ENCODE measurements at regions not wholly inside any gene's neighbourhood (a gene's known extent, or its start where the extent isn't known, plus 50 kb on each side); places are given as distances from the start of the nearest gene placed in this dataset.
A peak's percentile ranks its signal among the peaks of the same experiment; 100 is the strongest.

DNA sequence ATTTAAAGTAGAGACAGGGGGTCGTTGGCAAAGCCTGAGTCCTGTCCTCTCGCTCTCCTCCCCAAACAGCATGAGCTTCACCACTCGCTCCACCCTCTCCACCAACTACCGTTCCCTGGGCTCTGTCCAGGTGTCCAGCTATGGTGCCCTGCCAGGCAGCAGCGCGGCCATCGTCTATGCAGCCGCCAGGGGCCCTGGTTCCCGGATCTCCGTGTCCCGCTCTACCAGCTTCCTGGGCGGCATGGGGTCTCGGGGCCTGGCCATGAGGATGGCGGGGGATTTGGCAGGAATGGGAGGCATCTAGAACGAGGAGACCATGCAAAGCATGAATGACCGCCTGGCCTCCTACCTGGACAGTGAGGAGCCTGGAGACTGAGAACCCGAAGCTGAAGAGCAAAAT, 1117.2 kb upstream of the MIR17HG start:
- Histone ChIP-seq H3K4me3 (ENCODE audit: low read length) (no peak overlapping the region), H2AFZ (ENCODE audit: low read length) (no peak overlapping the region), H3K9me3 (ENCODE audit: low read length) (no peaks in the 10 kb centered on the region), H3K9ac (ENCODE audit: low read length) (no peak overlapping the region), H3K4me1 (ENCODE audit: insufficient read depth, low read length) (no peaks in the 10 kb centered on the region), H3K36me3 (ENCODE audit: low read depth, low read length) (no peaks in the 10 kb centered on the region), H3K9me2 (replicated peaks; ENCODE audit: low read length) (no peaks in the 10 kb centered on the region), H3K27ac (ENCODE audit: low read length) (no peak overlapping the region), H3F3A (ENCODE audit: low read length, unreplicated experiment) (no peaks in the 10 kb centered on the region), H3K27me3 (ENCODE audit: low read length) (no peaks in the 10 kb centered on the region), H4K20me1 (ENCODE audit: low read length) (no peaks in the 10 kb centered on the region), H3K79me2 (ENCODE audit: low read length) (no peaks in the 10 kb centered on the region), H3K4me2 (ENCODE audit: low read length) (no peak overlapping the region)
- ChIA-PET POLR2A (ENCODE audit: unreplicated experiment) (no interaction called here), CTCF (no interaction called here)
- no peak for TF ChIP-seq CTCF (conservative IDR thresholded peaks at IDR 0.05; ENCODE audit: low read depth, low read length)
- no peak for TF ChIP-seq EZH2phosphoT487 (IDR thresholded peaks at IDR 0.05; ENCODE audit: borderline replicate concordance, low read length)
- no peak for TF ChIP-seq EZH2 (IDR thresholded peaks at IDR 0.05; ENCODE audit: low read length, unreplicated experiment)
- no peak for ATAC-seq
- no peak for DNase-seq
- BruUV-seq (replicated peaks) = no TSS peak
- intact Hi-C loops (cut with micrococcal nuclease) = no loop called here

GRCh38 chr13:90232291-90232690, 1115.2 kb upstream of the MIR17HG start:
- no TSS peak for BruUV-seq (replicated peaks)
- TF ChIP-seq CTCF (conservative IDR thresholded peaks at IDR 0.05; ENCODE audit: low read depth, low read length) = no peak
- no peak for TF ChIP-seq EZH2 (IDR thresholded peaks at IDR 0.05; ENCODE audit: low read length, unreplicated experiment)
- no peak for TF ChIP-seq EZH2phosphoT487 (IDR thresholded peaks at IDR 0.05; ENCODE audit: borderline replicate concordance, low read length)
- no peaks in the 10 kb centered on the region for H4K20me1 ChIP-seq (ENCODE audit: low read length)
- no peak overlapping the region for H3K9ac ChIP-seq (ENCODE audit: low read length)
- ChIA-PET POLR2A (ENCODE audit: unreplicated experiment) (interaction anchor here (0.6 kb wide), 1 partner anchor 1012 kb away, joined by 4 read pairs; no protein-coding TSS in a partner anchor), CTCF (no interaction called here)
- no peak for ATAC-seq
- H3K9me2 ChIP-seq (replicated peaks; ENCODE audit: low read length) = no peaks in the 10 kb centered on the region
- no peaks in the 10 kb centered on the region for H3K9me3 ChIP-seq (ENCODE audit: low read length)
- no peaks in the 10 kb centered on the region for H3K79me2 ChIP-seq (ENCODE audit: low read length)
- DNase-seq = no peak
- H3K36me3 ChIP-seq (ENCODE audit: low read depth, low read length) = no peaks in the 10 kb centered on the region
- H3K27me3 ChIP-seq (ENCODE audit: low read length) = no peaks in the 10 kb centered on the region
- H3F3A ChIP-seq (ENCODE audit: low read length, unreplicated experiment) = no peaks in the 10 kb centered on the region
- no peak overlapping the region for H3K4me2 ChIP-seq (ENCODE audit: low read length)
- no peak overlapping the region for H2AFZ ChIP-seq (ENCODE audit: low read length)
- H3K27ac ChIP-seq (ENCODE audit: low read length) = no peak overlapping the region
- H3K4me3 ChIP-seq (ENCODE audit: low read length) = no peak overlapping the region
- H3K4me1 ChIP-seq (ENCODE audit: insufficient read depth, low read length) = no peaks in the 10 kb centered on the region
- intact Hi-C loops (cut with micrococcal nuclease) = no loop called here

DNA sequence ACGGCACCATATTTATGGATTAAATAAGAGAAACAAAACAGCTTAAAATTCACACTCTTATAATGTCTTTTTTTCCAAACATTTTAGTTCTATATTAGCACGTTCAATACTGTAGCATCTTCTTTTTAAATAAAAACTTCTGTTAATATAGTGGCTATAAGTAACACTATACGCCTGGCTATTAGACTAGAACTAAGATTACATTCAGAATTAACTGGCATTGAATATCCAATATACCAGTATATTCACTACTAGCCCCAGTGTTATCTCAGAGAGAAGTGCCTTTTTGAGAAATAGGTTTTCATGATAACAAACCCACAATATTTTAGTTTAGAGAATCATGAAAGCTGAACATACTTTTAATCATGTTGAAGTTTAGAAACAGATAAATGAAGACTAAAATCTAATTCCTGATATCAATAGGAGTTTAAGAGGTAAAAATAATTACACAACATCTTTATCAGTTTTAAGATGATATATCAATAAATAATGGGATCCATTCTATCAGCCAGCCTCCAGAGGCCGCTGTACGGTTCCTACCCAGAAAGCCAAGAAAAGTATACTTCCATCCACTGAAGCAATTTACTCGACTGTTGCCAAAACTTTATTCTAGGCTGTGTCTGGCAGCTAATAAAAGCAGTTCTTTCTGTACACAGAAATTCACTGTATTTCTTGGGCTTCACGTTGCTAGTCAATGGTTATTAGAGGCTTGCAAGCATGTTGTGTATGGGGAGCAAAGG, 1113.4 kb upstream of the MIR17HG start:
- Histone ChIP-seq H3K4me1 (ENCODE audit: insufficient read depth, low read length) (peaks cover 5% of the 10 kb centered on the region), H4K20me1 (ENCODE audit: low read length) (no peaks in the 10 kb centered on the region), H3K9me3 (ENCODE audit: low read length) (no peaks in the 10 kb centered on the region), H3K4me2 (ENCODE audit: low read length) (no peak overlapping the region), H3K79me2 (ENCODE audit: low read length) (no peaks in the 10 kb centered on the region), H3K27ac (ENCODE audit: low read length) (no peak overlapping the region), H3K4me3 (ENCODE audit: low read length) (no peak overlapping the region), H3K9me2 (replicated peaks; ENCODE audit: low read length) (no peaks in the 10 kb centered on the region), H3K9ac (ENCODE audit: low read length) (no peak overlapping the region), H2AFZ (ENCODE audit: low read length) (no peak overlapping the region), H3K27me3 (ENCODE audit: low read length) (no peaks in the 10 kb centered on the region), H3K36me3 (ENCODE audit: low read depth, low read length) (no peaks in the 10 kb centered on the region), H3F3A (ENCODE audit: low read length, unreplicated experiment) (no peaks in the 10 kb centered on the region)
- peak; percentile 57 for TF ChIP-seq CTCF (conservative IDR thresholded peaks at IDR 0.05; ENCODE audit: low read depth, low read length)
- TF ChIP-seq EZH2phosphoT487 (IDR thresholded peaks at IDR 0.05; ENCODE audit: borderline replicate concordance, low read length) = no peak
- intact Hi-C loops (cut with micrococcal nuclease) = no loop called here
- BruUV-seq (replicated peaks) = no TSS peak
- ChIA-PET POLR2A (ENCODE audit: unreplicated experiment) (no interaction called here), CTCF (no interaction called here)
- ATAC-seq (no peak), DNase-seq (peak; percentile 17)
